ENCODE measurements at regions not wholly inside any gene's neighbourhood (a gene's known extent, or its start where the extent isn't known, plus 50 kb on each side); places are given as distances from the start of the nearest gene placed in this dataset.
A peak's percentile ranks its signal among the peaks of the same experiment; 100 is the strongest.

DNA sequence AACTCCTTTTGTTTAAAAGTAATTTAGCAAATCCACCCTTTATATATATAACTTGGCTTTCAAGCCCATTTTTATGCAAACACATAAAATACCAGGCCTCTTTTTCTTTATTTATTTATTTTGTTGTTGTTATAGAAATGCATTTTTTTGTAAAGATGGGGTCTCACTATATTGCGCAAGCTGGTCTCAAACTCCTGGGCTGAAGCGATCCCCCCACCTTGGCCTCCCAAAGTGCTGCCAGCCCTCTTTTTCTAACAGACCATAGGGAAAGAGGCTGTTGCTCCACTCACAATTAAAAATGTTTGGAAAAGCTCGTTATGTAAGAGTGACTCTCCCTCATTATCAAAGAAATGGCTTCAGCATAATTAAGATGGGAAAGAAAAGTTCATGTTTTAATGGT is 440.9 kb downstream of the HACE1 start:
- no peak for DNase-seq (ENCODE audit: low read depth)

DNA sequence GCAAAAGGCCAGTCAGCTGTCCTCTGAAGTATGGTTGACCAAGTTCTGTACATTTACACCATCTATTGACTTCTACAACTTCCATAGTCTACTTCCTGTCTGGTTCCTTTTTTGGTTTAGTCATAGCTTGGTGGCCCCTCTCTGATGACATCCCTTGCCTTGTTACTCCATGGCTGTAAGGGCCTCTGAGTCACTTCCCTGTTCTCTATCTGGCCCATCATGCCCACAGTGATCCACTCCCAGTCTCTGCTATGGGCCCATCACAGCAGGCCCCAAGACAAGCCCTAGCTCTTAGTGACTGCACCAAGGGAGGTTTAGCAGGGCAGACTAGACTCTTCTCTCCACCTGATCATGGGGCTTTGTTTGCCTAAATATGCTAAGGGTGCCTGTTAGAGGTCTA is 441.6 kb downstream of the HACE1 start:
- DNase-seq (ENCODE audit: low read depth) = no peak

DNA sequence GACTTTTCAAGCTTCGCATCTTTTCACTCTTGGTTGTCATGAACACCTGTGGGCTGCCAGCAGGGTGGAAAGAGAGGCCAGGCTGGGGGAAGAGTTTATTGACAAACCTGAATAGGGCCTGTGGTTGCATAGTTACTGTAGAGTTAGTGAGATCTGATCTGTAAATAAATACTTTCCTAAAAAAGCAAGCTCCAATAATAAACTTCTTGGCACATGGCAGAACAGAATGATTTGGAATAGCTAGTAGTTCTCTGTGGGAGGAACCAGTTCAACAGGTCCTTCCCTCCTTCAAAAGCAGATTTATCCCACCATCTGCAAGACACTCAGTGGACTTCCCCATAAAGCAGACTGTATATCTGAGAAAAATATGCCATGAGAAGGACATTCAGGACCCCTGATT is 445.0 kb downstream of the HACE1 start:
- no peak for DNase-seq (ENCODE audit: low read depth)

DNA sequence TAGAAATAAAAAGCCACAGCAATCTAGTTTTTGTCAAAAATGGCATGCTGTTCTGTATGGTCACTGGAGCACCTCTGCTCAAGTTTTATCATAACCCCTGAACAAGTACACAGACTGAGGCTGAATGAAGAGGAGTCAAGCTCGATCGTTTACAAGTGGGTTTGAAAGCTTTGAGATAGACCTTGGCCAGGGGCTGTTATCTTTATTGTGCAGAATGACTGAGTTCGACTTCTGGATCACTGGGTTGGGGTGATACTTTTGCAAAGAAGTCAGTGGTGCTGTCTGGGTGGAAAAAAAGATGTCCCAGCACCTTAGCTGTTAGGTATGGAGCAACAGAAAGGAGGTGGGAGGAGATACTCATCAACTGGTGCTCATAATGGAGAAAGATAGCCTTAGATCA is 446.0 kb downstream of the HACE1 start:
- DNase-seq (ENCODE audit: low read depth) = no peak

DNA sequence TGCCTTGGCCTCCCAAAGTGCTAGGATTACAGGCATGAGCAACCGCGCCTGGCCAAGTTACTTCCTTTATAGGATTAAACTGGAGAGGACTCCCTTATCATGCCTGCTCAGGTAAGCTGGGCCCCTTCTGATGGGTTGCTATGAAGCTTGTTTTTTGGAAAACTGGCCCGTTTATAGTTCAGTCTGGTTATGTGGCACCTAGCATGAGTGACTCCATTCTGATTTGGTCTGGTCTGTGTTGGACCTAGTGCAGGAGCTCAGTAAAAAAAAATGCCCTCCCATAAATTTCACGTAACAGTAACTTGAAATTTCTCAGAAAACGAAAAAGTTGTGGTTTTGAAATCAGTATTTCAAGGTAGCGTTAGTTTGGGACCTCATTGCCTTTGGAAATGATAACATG is 448.4 kb downstream of the HACE1 start:
- DNase-seq (ENCODE audit: low read depth) = no peak

DNA sequence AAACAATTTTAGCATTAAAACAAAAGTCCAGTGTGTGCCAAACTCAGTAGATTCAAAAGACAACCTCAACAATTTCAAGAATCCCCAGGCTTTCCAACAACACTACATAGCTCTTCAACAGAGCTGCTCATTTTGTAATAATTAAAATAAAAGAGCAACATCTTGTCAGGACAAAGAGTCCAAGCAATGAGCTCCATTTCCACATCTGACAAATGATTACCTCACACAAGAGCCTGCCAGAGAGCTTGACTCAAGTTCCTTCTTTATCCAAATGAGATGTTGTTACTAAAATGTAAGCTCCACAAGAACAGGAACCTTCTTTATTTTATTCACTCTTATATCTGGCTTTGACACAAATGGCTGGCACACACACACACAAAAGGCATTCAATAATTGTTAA is 449.8 kb downstream of the HACE1 start:
- no peak for DNase-seq (ENCODE audit: low read depth)

DNA sequence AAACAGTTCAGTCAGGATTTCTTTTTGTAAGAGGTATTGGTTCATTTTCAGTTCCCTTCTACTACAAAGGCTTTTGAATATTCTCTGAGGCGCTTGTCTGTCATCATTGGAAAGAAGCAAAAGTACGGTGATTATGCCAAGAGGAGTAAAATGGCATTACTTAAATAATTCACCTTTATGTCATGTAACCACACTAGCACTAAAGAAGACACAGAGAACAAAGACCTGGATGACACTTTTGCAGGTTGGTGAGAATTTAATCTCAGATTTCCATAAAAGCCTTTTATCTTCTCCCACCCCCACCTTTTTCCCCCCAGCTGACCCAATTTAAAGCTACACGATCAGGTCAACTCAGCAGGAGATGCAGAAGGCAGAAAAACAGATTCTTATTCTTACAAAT is 451.8 kb downstream of the HACE1 start:
- no peak for DNase-seq (ENCODE audit: low read depth)

DNA sequence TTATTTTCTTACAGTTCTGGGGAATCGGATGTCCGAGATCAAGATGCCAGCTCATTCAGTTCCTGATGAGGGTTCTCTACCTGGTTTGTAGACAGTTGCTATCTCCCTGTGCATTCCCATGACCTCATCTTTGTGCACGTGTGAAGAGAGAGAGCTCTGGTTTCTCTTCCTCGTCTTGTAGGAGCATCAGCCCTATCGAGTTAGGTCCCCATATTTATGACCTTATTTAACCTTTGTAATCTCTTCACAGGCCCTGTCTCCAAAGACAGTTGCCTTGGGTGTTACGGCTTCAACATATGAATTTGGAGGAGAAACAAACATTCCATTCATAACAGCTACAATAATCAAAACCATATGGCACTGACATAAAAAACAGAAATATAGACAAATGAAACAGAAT is 455.3 kb downstream of the HACE1 start:
- DNase-seq (ENCODE audit: low read depth) = no peak

DNA sequence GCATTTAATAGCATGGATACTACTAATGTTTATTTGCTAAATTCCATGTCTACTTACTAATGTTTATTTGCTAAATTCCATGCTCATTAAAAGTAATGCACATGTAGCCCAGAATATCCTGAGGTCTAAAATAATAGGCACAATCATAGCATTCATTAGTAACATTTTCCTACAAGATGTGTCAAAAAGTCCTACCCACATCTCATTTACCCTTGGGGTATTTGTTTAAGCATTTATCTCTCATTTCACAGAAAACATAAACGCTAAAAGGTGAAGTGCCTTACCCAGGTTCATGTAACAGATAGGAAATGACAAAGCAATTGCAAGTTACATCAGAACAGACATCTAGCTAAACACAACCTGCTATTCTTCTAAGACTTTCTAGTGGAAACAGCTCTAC is 457.1 kb downstream of the HACE1 start:
- peak; percentile 9 for DNase-seq (ENCODE audit: low read depth)

DNA sequence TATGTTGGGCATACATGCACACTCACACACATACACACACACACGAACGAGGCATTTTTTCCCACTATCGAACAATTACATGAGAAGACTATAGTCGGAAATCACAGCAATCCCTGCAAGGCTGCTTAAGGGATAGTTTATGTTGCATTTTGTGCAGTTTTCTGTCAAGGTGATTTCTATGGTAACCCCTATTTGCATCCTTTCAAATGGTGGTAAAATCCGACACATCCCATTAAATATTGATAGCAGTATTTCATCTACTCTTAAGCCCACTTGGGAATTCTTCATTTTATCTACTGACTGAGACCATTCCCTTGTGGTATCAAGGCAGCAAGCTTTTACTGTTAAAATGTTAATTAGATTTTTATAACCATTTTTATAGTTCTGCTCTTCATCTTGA is 457.8 kb downstream of the HACE1 start:
- DNase-seq (ENCODE audit: low read depth) = no peak

DNA sequence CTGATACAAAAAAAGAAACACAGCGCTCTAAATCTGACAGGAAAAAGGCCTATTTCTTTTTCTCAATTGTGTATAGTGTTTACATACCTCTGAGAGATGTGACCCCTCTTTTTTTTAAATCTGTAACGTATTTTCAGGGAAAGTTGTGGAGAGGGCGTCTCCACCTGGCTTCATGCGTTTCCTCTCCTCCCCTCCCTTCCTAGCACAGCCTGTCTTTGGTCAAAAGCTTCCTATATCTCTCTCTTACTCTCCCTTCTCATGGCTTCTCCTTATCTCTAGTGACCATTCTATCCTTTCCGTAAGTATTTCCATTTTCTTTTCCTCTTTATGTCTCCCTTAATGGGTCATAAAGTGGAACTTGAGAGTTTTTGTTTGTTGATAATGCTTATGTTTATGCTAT is 458.9 kb downstream of the HACE1 start:
- no peak for DNase-seq (ENCODE audit: low read depth)

DNA sequence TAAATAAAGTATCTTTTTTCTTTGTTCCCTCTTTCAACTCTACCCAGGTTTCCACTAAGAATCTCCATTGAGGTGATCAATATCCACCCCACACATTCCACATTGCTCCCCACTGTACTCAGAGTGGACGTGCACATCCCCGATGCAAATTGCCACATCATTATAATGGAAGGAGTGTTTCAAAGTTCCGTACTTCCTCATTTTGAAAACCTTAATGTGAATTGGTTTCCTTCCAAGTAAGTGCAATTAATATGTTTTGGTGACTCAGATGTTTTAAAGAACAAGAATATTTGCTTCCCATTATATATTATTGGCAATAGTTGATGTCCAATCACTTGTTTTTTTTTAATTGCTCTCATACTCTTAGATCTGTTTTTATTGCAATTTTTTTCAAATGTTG is 463.6 kb downstream of the HACE1 start:
- DNase-seq (ENCODE audit: low read depth) = no peak

DNA sequence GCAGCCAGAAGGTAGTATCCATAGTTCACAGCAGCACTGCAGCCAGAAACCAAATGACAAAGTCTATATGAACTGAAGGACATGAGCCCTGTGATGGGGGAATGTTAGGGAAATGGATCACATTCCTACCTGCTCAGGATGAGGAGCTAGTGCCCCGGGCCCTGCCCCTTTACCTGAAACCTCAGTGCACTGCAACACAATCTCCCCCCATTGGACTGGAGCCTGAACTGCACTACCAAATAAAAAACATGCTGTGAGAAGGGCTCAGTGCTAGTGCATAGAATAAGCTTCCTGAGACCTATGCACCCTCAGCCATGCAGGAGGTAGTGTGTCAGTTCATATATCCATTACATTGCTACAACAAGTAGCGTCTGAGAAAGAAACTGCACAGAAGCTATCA is 477.8 kb downstream of the HACE1 start:
- no peak for DNase-seq (ENCODE audit: low read depth)

DNA sequence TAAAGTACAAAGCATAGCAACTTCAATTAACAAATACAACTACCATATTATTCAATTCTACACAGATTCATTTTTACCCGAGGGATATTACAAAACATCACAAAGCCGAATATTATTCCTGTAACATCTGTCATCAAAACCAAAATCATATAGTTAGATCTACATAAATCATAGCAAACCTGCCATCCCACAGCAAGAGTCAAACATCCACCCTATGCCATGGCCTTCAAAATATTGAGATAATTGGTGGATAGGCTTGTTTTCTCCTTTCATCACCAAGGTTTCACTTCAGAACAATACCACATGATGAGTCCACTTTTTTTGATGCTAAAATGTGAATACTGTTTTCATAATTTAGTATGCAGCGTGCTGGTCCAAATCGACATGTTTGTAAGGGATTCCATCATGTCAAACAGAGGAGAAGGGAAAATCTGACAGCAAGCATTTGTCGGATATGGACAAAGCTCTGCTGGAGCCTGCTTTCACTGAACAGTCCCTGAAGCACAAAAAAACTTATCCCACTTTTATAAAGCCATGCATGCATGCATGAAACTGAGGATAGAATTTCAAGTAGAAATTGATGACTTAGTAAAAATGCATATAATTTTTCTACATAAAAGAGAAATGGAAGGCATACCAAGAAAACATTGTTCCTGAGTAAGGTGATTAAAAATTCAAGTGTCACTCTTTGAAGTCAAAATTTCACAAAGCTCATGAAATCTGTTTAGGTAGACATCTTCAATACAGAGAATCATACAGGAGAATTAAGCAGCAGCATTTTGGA is 494.1 kb downstream of the HACE1 start:
- DNase-seq (ENCODE audit: low read depth) = no peak

DNA sequence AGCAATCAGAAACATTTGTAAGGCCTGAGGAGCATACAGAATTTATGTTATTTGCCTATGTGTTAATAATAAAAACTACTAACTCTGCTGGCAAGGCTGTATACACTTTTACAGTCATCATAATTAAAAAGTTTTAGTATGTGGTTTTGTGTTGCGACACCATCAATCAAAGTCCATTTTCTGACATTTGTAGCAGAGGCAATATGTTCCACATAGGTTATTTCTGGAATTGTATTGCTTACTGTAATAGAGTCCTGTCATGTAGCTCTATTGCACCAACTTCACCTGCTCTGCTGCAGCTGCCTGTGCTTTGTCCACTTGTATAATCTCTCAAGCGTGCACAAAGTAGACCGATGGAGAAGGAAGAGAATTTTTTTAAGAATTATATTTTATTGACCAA is 501.8 kb downstream of the HACE1 start:
- no peak for DNase-seq (ENCODE audit: low read depth)

DNA sequence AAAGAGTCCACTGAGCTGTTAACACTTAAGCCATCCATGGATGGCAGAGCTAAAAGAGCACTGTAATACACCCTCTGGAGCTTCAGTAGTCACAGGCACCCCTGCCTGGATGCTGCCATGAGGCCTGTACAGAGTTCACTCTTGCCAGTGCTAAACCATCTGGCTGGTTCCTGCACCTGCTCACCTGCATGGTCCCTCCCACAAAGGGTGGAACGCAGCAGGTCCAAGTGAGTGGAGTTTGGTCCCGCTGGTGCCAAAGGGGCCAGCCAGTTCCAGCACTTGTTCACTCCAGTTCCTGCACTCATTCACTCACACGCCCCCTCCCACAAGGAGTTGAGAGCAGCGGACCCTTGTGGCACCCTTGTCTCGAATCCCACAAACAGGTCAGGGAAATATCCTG is 503.5 kb downstream of the HACE1 start:
- DNase-seq (ENCODE audit: low read depth) = no peak

DNA sequence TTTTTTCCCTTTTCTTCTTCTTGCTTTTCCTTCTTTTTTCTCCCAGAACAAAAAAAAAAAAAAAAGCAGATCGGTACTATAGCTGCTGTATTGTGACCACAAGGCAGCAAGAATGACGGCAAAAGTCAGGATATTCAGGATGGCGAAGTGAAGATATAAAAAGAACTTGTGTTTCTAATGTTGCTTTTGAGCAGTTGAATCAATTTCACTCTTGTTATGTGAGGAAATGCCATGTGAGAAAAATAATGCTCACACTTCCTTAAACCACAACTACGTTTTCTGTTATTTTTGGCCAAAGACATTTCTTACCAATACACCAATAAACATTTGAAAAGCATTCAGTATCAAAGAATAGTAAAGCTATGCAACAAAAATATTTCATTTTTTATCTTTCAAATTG is 510.5 kb downstream of the HACE1 start:
- no peak for DNase-seq (ENCODE audit: low read depth)

DNA sequence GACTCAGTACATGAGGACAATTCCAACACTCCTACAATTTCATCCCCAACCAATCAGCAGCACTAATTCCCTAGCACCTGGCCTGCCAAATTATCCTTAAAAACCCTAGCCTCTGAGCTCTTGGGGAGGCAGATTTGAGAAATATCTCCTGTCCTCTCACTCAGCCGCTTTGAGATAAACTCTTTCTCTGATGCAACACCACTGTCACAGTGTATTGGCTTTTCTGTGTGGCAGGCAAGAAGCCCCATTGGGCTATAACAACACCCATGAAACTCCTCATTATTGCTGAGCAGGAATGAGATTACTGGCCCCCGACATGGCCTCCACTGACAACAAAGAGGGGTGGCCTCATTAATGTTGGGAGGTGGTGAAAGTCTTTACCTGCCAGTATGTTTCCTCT is 515.5 kb downstream of the HACE1 start:
- no peak for DNase-seq (ENCODE audit: low read depth)

DNA sequence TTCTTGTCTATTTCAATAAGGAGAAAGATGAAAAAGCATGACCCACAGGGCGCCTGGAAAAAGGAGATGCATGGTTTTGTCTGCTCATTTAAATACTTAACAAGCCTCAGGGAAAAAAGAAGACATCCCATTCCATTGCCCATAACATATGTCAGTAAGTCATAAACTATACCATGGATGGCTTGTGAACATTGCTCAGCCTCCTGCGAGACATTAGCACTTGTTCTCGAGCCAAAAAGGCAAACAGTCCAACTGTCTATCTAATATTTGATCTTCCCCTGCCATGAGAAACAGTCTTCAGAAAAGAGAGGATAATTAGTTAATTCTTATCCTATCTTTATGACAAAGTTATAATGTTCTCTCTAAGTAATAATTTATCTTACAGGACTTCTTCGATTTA is 527.4 kb downstream of the HACE1 start:
- DNase-seq (ENCODE audit: low read depth) = no peak

DNA sequence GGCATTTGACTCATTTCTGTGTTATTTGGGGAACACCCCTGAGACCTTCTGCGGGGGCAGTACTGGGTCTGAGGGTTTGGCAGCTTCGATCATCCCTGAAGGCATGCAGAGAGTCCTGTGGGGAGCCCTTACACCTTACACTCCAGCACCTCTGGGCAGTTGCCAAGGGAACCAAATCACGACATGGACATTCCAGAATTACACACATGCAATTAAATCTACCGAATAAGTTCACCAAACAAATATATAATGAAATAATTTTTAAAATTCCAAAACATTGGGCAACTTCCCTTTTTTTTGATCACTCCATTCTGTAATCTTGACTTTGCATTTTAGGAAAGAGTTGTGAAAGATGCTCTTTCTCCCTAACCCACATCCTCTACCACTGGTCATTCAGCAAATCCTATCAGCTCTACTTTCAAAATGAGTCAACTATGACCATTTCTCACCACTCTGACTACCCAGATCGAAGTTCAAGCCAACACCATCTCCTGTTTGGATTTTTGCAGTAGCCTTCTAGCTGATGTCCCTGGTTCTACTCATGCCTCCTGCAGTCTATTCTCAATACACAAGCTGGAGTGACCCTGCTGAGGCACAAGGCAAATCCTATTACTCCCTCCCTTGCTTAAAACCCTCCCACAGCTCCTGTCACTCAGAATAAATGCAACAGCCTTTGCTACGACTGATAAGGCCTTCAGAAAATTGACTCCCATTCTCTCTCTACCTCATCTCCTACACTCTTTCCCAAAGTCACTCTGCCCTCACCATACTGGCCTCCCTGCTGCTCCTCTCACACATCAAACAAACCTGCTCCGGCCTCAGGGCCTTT is 533.3 kb downstream of the HACE1 start:
- DNase-seq (ENCODE audit: low read depth) = peak; percentile 28

DNA sequence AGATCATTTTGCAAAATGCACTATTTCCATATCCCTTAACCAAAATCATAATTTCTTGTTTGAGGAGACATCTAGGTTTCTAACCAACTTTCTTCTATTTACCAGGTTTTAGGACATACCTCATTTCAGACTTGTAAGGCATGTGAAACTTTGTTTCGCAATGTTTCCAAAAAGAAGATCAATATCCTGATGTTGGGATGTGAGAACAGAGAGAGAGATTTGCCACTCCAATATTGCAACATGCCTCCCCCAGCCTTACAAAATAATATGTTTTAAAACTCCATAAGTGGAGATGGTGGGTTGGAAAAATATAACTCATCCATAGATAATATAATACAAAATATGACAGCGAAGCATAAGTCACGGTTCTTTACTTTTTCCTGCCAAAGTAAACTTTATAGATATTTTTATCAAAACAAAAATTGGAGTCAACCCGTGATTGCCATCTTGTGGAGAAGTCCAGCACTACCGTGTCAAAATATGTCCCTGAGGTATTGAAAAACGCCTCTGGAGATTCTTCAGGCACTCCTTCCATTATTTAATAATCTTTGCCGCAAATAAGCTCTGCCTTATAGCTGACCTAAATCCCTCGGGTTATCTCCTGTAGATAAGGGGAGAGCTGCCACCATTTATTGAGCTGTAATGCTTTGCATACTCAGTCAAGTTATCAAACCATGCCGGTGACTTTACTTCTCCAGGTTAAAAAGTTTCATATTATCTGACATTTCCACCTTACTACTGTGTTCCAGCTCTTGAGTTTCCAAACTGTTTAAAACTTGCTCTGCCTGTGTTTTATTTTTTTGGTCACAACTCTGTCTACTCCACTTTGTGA is 534.2 kb downstream of the HACE1 start:
- DNase-seq (ENCODE audit: low read depth) = peak; percentile 20

DNA sequence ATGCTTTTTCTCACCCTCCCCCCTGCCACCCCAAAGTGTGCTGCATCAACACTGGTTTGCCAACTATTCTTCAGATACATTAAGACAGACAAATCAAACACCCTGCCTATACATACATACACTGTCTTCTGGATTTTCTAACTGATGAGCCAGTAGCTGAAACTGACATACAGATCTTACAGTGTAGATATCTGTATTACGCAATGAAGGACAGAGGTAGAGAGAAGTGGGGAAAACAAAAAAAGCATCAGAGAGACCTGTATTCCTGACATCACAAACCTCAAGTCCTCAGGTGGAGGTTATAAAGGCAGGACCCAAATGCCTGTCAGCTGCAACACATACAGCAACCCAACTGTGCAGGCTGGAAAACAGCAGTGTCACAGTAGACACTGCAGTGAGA is 535.4 kb downstream of the HACE1 start:
- no peak for DNase-seq (ENCODE audit: low read depth)

DNA sequence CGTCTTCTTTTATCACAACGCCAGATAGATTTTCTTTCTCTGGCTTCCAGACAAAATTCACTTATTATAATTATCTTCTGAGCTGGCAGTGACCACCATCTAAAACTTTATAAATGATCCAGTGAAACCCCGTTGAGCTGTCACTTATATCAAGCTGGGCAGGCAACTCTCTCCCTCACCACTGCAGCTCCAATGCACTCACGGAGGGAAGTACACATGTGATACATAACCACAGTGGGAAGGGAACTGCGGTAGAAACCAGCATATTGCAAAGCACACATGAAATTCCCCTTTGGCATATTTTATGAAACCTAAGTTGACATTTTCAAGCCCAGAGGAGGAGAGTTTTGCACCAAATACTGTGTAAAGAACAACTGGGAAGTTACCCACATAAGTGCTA is 536.9 kb downstream of the HACE1 start:
- no peak for DNase-seq (ENCODE audit: low read depth)

All from M059J (cell line).